HL-60 (cell line): ENCODE measurements at regions not wholly inside any gene's neighbourhood (a gene's known extent, or its start where the extent isn't known, plus 50 kb on each side); places are given as distances from the start of the nearest gene placed in this dataset.

Source experiments
- CTCF ChIP-seq: IDR thresholded peaks from one replicate; pipeline ENCODE4 v1.5.1; 2011; ENCODE audit warnings: low read length, control low read depth, inconsistent platforms; ENCODE audit not compliant: insufficient read depth
- POLR2AphosphoS5 ChIP-seq: IDR thresholded peaks from 2 replicates; pipeline ENCODE4 v1.6.1; 2012; ENCODE audit warnings: low read depth
- REST ChIP-seq: IDR thresholded peaks from 2 replicates; pipeline ENCODE4 v1.6.1; 2012; ENCODE audit warnings: low read depth; ENCODE audit not compliant: insufficient replicate concordance

GRCh38 chr13:87459419-87459818 is 211.8 kb upstream of the SLITRK5 start:
- TF ChIP-seq POLR2AphosphoS5, result no peak
- no peak for TF ChIP-seq CTCF
- no peak for TF ChIP-seq REST
